SJSA1 (cell line): ENCODE measurements at regions not wholly inside any gene's neighbourhood (a gene's known extent, or its start where the extent isn't known, plus 50 kb on each side); places are given as distances from the start of the nearest gene placed in this dataset.

Source experiments
- DNase-seq, 2 experiments: peaks; one replicate each; pipeline ENCODE4 v3.0.0-alpha.2; 2015 to 2020; ENCODE audit warnings: low spot score in 2 of 2, low read depth in 1 of 2
- H3K27ac ChIP-seq: fragments of 250-450 bp; sonication (Bioruptor Pico); 2 replicates; pipeline ENCODE4 v1.5.1; 2020; ENCODE audit warnings: mild to moderate bottlenecking, moderate library complexity
- H3K27me3 ChIP-seq: fragments of 250-450 bp; sonication (Bioruptor Pico); replicated peaks from 2 replicates; pipeline ENCODE4 v1.5.1; 2020; ENCODE audit warnings: mild to moderate bottlenecking, moderate library complexity
- H3K36me3 ChIP-seq: fragments of 250-450 bp; sonication (Bioruptor Pico); 2 replicates; pipeline ENCODE4 v1.5.1; 2020; ENCODE audit warnings: mild to moderate bottlenecking
- H3K4me1 ChIP-seq: fragments of 250-450 bp; sonication (Bioruptor Pico); replicated peaks from 2 replicates; pipeline ENCODE4 v1.6.1; 2021; ENCODE audit warnings: mild to moderate bottlenecking
- H3K4me3 ChIP-seq: fragments of 250-450 bp; sonication (Bioruptor Pico); 2 replicates; pipeline ENCODE4 v1.5.1; 2020; ENCODE audit warnings: mild to moderate bottlenecking
- H3K9me3 ChIP-seq: fragments of 250-450 bp; sonication (Bioruptor Pico); replicated peaks from 2 replicates; pipeline ENCODE4 v1.5.1; 2020; ENCODE audit warnings: mild to moderate bottlenecking

DNA sequence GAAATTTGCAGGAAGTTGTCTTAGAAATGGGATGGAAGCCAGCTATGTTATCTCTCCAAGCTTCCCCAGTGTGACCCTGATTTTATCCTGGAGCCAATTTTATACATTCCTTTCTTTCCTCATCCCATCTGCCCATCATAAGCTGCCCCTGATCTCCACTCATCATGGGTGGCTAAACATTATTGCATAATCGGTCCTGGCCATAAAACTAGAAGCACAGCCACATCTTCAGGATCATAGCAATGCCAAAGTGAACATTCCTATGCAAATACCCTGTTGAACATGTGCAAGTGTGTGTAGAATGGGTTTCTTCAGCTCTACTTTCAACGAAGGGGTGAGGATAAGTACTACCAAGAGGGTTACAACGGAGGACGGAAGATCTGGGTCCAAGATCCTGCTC is 50.6 kb upstream of the COG2 start:
- no peaks in the 10 kb centered on the region for H3K9me3 ChIP-seq
- H3K4me1 ChIP-seq = no peaks in the 10 kb centered on the region
- no peaks in the 10 kb centered on the region for H3K36me3 ChIP-seq
- H3K27ac ChIP-seq = no peak overlapping the region
- no peaks in the 10 kb centered on the region for H3K27me3 ChIP-seq
- no peak overlapping the region for H3K4me3 ChIP-seq
- no peak for DNase-seq

DNA sequence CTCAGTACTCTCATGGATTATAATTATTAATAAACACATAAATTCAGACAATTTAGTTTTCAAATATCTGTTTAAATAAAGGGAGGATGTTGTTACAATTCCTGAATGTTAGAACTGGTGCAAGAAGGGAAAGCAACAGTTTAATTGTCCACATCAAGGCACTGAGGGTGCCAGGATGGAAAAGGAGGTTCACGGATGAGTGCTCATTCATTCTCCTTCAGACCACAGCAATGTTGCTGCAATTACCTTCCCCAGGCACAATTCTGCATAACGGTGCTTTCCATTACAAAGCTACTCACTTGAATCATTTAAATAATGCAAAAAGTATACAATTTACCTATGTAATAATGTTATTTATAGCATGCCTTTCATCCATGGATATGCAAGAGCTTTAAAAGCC is 52.3 kb upstream of the COG2 start:
- Histone ChIP-seq H3K27ac (no peak overlapping the region), H3K36me3 (no peaks in the 10 kb centered on the region), H3K27me3 (no peaks in the 10 kb centered on the region), H3K9me3 (no peaks in the 10 kb centered on the region), H3K4me1 (no peaks in the 10 kb centered on the region), H3K4me3 (no peak overlapping the region)
- DNase-seq = no peak

DNA sequence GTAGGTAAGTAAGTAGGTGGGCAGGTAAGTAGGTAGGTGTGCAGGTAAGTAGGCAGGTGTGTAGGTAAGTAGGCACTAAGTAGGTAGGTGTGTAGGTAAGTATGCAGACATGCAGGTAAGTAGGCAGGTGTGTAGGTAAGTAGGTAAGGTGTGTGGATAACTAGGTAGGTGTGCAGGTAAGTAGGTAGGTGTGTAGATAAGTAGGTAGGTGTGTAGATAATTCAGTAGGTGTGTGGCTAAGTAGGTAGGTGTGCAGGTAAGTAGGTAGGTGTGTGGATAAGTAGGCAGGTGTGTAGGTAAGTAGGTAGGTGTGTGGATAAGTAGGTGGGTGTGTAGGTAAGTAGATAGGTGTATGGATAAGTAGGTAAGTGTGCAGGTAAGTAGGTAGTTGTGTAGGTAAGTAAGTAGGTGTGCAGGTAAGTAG is 53.9 kb upstream of the COG2 start:
- H3K27me3 ChIP-seq = no peaks in the 10 kb centered on the region
- no peak overlapping the region for H3K27ac ChIP-seq
- no peaks in the 10 kb centered on the region for H3K36me3 ChIP-seq
- DNase-seq = no peak
- H3K4me1 ChIP-seq = no peaks in the 10 kb centered on the region
- H3K4me3 ChIP-seq = no peak overlapping the region
- H3K9me3 ChIP-seq = no peaks in the 10 kb centered on the region

DNA sequence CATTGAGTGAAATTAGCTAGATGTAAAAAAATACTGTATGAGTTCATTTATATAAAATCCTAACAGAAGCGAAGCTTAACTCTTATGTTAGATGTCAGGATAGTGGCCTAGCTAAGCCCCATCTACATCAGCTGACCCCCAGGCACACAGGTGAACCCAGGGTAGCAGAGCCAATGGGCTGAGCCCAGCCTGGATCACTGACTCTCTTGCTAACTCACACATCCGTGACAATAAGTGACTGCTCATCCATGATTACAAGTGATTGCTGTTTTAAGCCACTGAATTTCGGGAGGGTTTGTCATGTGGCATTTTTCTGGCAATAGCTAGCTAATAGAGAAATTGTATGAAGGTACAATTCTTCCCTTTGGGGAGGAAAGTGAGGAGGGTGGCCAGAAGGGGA is 55.2 kb upstream of the COG2 start:
- H3K4me3 ChIP-seq = no peak overlapping the region
- H3K27ac ChIP-seq = no peak overlapping the region
- H3K36me3 ChIP-seq = no peaks in the 10 kb centered on the region
- no peak for DNase-seq
- no peaks in the 10 kb centered on the region for H3K27me3 ChIP-seq
- H3K4me1 ChIP-seq = no peaks in the 10 kb centered on the region
- H3K9me3 ChIP-seq = no peaks in the 10 kb centered on the region

DNA sequence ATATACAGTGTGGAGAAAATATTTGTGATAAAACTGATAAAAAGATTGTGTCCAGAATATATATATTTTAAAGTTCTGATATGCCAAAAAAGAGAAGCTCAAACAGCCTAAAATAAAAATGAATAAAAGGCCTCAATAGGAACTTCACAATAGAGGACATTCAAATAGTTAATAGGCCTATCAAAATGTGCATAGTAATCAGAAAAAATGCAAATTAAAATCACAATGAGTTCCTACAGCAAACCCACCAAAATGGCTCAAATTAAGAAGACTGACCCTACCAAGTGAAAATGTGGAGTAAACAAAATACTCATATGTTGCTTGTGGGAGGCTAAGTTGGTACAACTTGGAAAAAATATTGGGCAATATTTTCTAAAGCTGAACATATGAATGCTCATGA is 57.6 kb upstream of the COG2 start:
- Histone ChIP-seq H3K4me1 (no peaks in the 10 kb centered on the region), H3K9me3 (no peaks in the 10 kb centered on the region), H3K27me3 (no peaks in the 10 kb centered on the region), H3K27ac (no peak overlapping the region), H3K36me3 (no peaks in the 10 kb centered on the region), H3K4me3 (no peak overlapping the region)
- no peak for DNase-seq

DNA sequence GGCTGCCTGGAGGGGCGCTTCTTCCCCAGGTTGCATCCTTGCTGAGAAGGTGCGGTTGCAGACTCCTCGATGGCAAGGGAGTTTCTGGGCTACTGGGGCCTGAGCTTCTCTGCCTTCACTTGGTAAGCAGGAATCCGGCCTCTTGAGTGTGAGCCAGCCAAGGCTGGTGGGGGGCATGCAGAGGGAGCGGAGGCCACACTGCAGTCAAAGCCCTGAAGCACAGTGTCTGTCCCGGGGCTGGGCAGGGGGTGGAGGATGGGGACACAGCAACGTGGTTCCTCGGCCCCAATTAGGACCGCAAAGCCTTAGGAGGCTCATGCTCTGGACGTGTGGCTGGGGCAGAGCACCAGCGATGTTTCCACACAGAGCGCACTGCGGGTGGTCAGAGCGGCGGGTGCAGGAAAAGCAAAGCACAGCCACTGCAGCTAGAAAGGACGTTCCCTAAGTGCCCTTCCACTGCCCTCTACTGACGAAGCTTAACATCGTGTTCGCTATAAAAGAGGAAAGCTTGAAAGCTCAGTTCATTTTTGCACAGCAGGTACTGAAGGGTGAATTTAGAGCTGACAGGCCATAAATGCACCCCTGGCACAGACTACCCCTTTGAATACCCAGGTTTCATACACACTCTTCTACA is 60.7 kb upstream of the COG2 start:
- Histone ChIP-seq H3K27ac (no peak overlapping the region), H3K4me1 (no peaks in the 10 kb centered on the region), H3K9me3 (no peaks in the 10 kb centered on the region), H3K4me3 (no peak overlapping the region), H3K27me3 (no peaks in the 10 kb centered on the region), H3K36me3 (no peaks in the 10 kb centered on the region)
- DNase-seq = no peak

DNA sequence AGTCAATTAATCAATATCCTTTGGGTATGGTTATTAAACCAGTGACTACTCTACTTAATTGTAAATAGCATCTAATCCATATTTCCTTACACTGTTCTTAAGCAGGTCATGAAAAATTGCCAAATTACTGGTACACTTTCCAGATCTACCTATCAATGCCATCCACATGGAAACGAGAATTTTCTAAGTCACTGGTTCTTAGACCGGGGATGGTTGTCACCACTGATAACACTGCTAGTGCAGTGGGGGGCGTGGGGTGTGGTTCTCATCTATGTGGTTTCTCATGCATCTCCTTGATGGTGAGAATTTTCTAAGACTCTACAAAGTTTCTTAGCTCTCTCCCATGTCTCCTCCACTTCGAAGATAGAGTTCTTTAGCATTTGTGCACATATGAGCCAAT is 63.7 kb upstream of the COG2 start:
- no peak for DNase-seq

DNA sequence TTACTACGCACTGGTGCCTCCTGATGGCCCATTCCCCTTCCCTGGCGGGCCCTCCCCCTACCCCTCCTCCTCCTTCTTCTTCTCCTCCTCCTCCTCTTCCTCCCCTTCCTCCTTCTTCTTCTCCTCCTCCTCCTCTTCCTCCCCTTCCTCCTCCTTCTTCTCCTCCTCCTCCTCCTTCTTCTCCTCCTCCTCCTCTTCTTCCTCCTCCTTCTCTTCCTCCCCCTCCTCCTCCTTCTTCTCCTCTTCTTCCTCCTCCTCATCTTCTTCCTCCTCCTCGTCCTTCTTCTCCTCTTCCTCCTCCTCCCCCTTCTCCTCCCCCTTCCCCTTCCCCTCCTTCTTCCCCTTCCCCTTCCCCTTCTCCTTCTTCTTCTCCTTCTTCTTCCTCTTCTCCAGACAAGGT is 64.7 kb upstream of the COG2 start:
- H3K9me3 ChIP-seq = no peaks in the 10 kb centered on the region

More for the DNA sequence above, 63.7 kb upstream of the COG2 start:
- Histone ChIP-seq H3K27me3 (no peaks in the 10 kb centered on the region; the same call in 1 of the 2 replicates), H3K9me3 (no peaks in the 10 kb centered on the region), H3K4me1 (no peaks in the 10 kb centered on the region), H3K27ac (no peak overlapping the region), H3K4me3 (no peak overlapping the region), H3K36me3 (no peaks in the 10 kb centered on the region)

DNA sequence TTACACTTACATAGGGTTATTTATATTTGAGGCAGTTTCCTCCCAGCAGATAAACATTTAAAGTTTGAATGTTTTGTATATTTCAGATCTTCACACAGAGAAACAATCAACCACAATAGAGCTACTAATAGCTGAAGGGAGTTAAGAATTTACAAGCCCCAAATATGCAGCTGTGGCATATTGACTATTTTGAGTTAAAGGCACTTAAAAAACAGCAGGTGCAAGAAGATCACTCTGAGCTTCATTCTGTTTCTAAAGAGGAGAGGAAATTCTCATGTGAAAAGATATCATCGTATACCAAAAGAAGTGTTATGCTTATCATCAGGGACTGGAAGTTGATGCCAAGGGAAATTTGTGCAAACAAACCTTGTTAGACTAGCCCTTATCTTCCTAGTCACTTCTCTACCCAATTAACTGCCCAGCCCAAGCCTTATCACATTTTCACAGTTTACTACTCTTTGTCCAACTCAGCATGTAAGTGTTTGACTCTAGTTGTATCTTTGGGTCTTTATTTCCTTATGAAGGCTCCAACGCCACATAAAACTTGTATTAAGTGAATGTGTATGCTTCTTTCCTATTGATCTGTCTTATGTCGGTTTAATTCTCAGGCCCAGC is 66.3 kb upstream of the COG2 start:
- Histone ChIP-seq H3K27ac (no peak overlapping the region), H3K27me3 (no peaks in the 10 kb centered on the region; the same call in 1 of the 2 replicates), H3K4me1 (no peaks in the 10 kb centered on the region), H3K4me3 (no peak overlapping the region), H3K36me3 (no peaks in the 10 kb centered on the region), H3K9me3 (no peaks in the 10 kb centered on the region)
- DNase-seq = no peak

More for the DNA sequence above, 64.7 kb upstream of the COG2 start:
- H3K4me3 ChIP-seq = no peak overlapping the region
- H3K4me1 ChIP-seq = no peaks in the 10 kb centered on the region
- H3K36me3 ChIP-seq = no peaks in the 10 kb centered on the region
- no peak overlapping the region for H3K27ac ChIP-seq
- no peaks in the 10 kb centered on the region; the same call in 1 of the 2 replicates for H3K27me3 ChIP-seq
- DNase-seq = no peak

DNA sequence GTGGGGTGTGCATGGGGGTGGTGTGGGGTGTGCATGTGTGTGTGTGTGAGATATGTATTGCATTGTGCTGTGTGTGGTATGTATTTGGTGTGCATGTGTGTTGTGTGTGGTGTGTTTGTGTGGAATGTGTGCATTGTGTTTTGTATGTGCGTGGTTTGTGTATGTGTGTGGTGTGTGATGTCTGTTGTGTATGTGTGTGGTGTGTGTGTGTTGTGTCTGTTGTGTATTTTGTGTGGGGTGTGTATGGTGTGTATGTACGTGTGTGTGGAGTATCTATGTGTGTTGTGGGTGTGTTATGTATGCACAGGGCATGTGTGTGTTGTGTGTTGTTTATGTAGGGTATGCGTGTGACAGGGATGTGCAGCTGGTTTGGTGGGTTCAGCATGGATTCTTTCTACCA is 67.8 kb upstream of the COG2 start:
- Histone ChIP-seq H3K36me3 (no peaks in the 10 kb centered on the region), H3K4me1 (no peaks in the 10 kb centered on the region), H3K9me3 (no peaks in the 10 kb centered on the region), H3K4me3 (no peak overlapping the region), H3K27ac (no peak overlapping the region), H3K27me3 (no peaks in the 10 kb centered on the region; the same call in 1 of the 2 replicates)
- no peak for DNase-seq

DNA sequence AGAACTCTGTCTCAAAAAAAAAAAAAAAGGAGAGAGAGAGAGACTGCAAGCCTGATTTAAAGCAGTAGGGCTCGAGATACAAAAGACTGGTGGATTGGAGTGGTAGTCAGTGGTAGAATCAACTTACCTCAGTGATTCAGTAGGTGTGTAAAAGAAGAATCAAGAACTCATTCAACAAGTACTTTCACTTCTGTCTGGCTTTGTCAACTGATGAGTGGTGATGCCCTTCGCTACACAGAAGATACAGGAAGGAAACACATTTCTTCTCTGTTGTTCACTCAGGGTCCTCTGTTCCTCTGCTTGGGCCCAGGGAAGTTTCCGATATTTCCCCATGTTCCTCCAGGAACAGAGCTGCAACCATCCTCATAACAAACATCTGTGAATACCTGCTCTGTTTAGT is 68.6 kb upstream of the COG2 start:
- DNase-seq = no peak

DNA sequence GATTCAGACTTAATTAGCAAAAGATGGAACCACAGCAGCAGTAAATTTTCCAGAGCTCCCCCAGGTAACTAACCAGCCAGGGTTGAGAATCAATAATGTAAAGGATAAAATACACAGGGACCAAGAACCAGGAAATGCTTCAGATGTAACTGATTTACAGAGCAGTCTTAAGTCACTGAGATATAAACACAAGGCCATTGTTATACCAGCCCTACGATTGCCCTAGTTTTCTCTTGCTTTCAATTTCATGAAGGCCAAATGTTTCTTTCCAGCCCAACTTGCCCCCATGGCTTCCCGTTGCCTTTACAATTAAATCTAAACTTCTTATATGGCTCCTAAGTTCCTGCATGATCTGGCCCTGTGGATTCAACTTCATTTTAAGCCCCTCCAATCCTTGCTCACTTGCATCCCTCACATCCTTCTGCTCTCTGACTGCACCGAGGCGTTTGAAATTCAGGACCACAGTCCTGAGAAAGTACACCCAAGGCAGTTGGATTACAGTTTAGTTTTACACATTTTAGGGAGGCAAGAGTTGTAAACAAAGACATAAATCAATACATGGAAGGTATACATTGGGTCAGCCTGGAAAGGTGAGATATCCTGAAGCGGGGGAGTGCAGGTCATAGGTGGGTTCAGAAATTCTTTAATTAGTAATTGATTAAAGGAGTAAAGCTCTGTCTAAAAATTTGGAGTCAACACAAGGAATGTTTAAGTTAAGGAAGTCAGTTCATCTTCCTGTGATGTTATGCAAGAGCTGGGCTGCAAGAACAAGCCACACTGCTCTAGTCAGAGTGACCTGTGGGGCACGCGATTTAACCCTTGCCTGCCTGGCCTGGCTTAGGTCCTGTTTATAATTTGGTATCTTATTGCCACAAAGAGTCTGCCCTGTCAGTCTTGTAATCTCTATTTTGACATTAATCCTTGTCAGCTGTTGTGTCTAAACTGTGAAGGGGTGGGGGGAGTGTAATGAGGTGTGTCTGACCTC is 69.9 kb upstream of the COG2 start:
- Histone ChIP-seq H3K27me3 (no peaks in the 10 kb centered on the region; the same call in 1 of the 2 replicates), H3K4me1 (no peaks in the 10 kb centered on the region), H3K27ac (no peak overlapping the region), H3K36me3 (no peaks in the 10 kb centered on the region), H3K9me3 (no peaks in the 10 kb centered on the region), H3K4me3 (no peak overlapping the region)
- no peak for DNase-seq

More for the DNA sequence above, 68.6 kb upstream of the COG2 start:
- H3K27ac ChIP-seq = no peak overlapping the region
- no peak overlapping the region for H3K4me3 ChIP-seq
- no peaks in the 10 kb centered on the region for H3K9me3 ChIP-seq
- H3K36me3 ChIP-seq = no peaks in the 10 kb centered on the region
- H3K27me3 ChIP-seq = no peaks in the 10 kb centered on the region; the same call in 1 of the 2 replicates
- H3K4me1 ChIP-seq = no peaks in the 10 kb centered on the region

DNA sequence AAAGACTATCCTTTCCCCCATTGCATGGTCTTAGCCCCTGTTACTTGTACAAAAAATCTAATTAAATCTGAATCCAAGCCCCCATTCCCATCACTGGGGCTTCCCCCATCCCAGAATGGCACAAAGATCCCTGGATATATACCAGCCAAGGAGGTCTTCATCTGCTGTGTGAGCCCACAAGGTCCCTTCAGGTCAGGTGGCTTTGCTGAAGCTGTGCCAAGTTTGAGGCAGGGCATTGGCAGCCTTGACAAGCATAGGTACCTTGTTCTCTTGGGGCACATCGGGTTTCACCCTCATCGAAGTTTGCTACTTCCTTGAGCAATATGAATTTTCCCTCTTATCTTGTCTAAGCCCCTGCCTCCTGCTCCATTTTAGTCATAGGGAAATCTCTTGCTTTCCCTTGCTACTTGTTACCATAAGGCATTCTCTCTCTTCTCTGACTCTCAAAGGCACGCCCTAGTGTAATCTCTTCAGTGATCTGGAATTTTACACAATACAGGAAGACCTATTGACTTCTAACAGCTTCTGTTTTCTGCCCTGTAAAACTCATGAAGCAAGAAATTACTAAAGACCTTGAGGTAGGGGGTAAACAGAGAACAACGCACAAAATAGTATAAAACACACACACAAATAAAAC is 71.4 kb upstream of the COG2 start:
- Histone ChIP-seq H3K4me1 (no peaks in the 10 kb centered on the region), H3K27ac (no peak overlapping the region), H3K27me3 (no peaks in the 10 kb centered on the region), H3K36me3 (no peaks in the 10 kb centered on the region), H3K4me3 (no peak overlapping the region), H3K9me3 (no peaks in the 10 kb centered on the region)
- DNase-seq = no peak
